IMR-90 (cell line): ENCODE measurements at regions not wholly inside any gene's neighbourhood (a gene's known extent, or its start where the extent isn't known, plus 50 kb on each side); places are given as distances from the start of the nearest gene placed in this dataset.

Source experiments
- ATAC-seq: fragments of 200-7000 bp; cut with Tn5 transposase; 2 replicates; pipeline ENCODE4 v1.9.1; 2020; ENCODE audit warnings: low read depth, mild to moderate bottlenecking, moderate library complexity
- BruUV-seq: library from RNA; stranded (reverse); fragments of 400-500 nt; replicated peaks from 2 replicates; lab custom pipeline; 2021; lab: Mats Ljungman, UMichigan
- CTCF ChIA-PET: fragments of 300-600 bp; formaldehyde crosslinking; extraction: SDS; loops from one replicate; lab custom pipeline; 2021; ENCODE audit warnings: antibody characterized with exemption; lab: Yijun Ruan, JAX
- POLR2A ChIA-PET: fragments of 300-600 bp; sonication (Branson Sonifier 250); formaldehyde crosslinking; loops from one replicate; lab custom pipeline; 2022; ENCODE audit warnings: antibody characterized with exemption; ENCODE audit not compliant: unreplicated experiment; lab: Charles Lee
- DNase-seq: peaks from one replicate; pipeline ENCODE4 v3.0.0; 2013
- H2AFZ ChIP-seq: replicated peaks from 2 replicates; pipeline ENCODE3; 2013; ENCODE audit warnings: low read length, mild to moderate bottlenecking; ENCODE audit not compliant: poor library complexity
- H2AK5ac ChIP-seq: 2 replicates; pipeline ENCODE4 v1.6.1; 2013; ENCODE audit warnings: low read depth, low read length, inconsistent platforms
- H2AK9ac ChIP-seq: replicated peaks from 2 replicates; pipeline ENCODE3; 2013; ENCODE audit warnings: mild to moderate bottlenecking, low read depth, low read length, moderate library complexity; ENCODE audit not compliant: poor library complexity
- H2BK120ac ChIP-seq: 2 replicates; pipeline ENCODE4 v1.6.1; 2013; ENCODE audit warnings: low read depth, low read length, inconsistent platforms
- H2BK15ac ChIP-seq: 3 replicates; pipeline ENCODE4 v1.6.1; 2013; ENCODE audit warnings: low read depth, low read length, inconsistent platforms
- H2BK20ac ChIP-seq: 2 replicates; pipeline ENCODE4 v1.6.1; 2013; ENCODE audit warnings: low read depth, mild to moderate bottlenecking, inconsistent platforms, low read length, moderate library complexity
- H2BK5ac ChIP-seq: 2 replicates; pipeline ENCODE4 v1.6.1; 2013; ENCODE audit warnings: mild to moderate bottlenecking, low read depth, low read length, inconsistent platforms; ENCODE audit not compliant: poor library complexity, severe bottlenecking
- H3K14ac ChIP-seq: replicated peaks from 2 replicates; pipeline ENCODE4 v1.6.1; 2013; ENCODE audit warnings: low read depth, low read length, inconsistent platforms
- H3K18ac ChIP-seq: 2 replicates; pipeline ENCODE4 v1.6.1; 2013; ENCODE audit warnings: low read depth, low read length, control low read depth
- H3K23ac ChIP-seq: 2 replicates; pipeline ENCODE4 v1.6.1; 2013; ENCODE audit warnings: low read depth, low read length, inconsistent platforms
- H3K27ac ChIP-seq: 2 replicates; pipeline ENCODE4 v1.5.1; 2013; ENCODE audit warnings: mild to moderate bottlenecking, control low read depth, low read length; ENCODE audit not compliant: insufficient read depth
- H3K27me3 ChIP-seq: 2 replicates; pipeline ENCODE4 v1.6.1; 2013; ENCODE audit warnings: low read length; ENCODE audit not compliant: control insufficient read depth, insufficient read depth
- H3K36me3 ChIP-seq: 2 replicates; pipeline ENCODE4 v1.6.1; 2013; ENCODE audit warnings: low read length, mixed read lengths; ENCODE audit not compliant: control insufficient read depth, insufficient read depth
- H3K4ac ChIP-seq: 2 replicates; pipeline ENCODE4 v1.6.1; 2013; ENCODE audit warnings: low read depth, low read length, inconsistent platforms
- H3K4me1 ChIP-seq: 2 replicates; pipeline ENCODE4 v1.6.1; 2013; ENCODE audit warnings: low read length, mixed read lengths; ENCODE audit not compliant: control insufficient read depth, insufficient read depth
- H3K4me2 ChIP-seq: 2 replicates; pipeline ENCODE4 v1.6.1; 2013; ENCODE audit warnings: low read depth, mild to moderate bottlenecking, control low read depth, low read length, moderate library complexity
- H3K4me3 ChIP-seq: 2 replicates; pipeline ENCODE4 v1.5.1; 2013; ENCODE audit warnings: low read depth, mild to moderate bottlenecking, control low read depth, low read length, moderate library complexity; ENCODE audit not compliant: insufficient read depth
- H3K56ac ChIP-seq: 2 replicates; pipeline ENCODE4 v1.6.1; 2013; ENCODE audit warnings: low read length, inconsistent platforms; ENCODE audit not compliant: insufficient read depth; ENCODE audit errors: extremely low read depth
- H3K79me1 ChIP-seq, 2 experiments: 2 replicates each; pipeline ENCODE4 v1.6.1; 2013; ENCODE audit warnings: low read length in 2 of 2, inconsistent platforms in 1 of 2, low read depth in 1 of 2
- H3K9ac ChIP-seq: 2 replicates; pipeline ENCODE4 v1.6.1; 2013; ENCODE audit warnings: low read depth, low read length, control low read depth
- H3K9me1 ChIP-seq: 2 replicates; pipeline ENCODE4 v1.6.1; 2013; ENCODE audit warnings: low read length, inconsistent platforms; ENCODE audit not compliant: insufficient read depth
- H3K9me3 ChIP-seq: 2 replicates; pipeline ENCODE4 v1.6.1; 2013; ENCODE audit warnings: low read length; ENCODE audit not compliant: control insufficient read depth, insufficient read depth
- H4K20me1 ChIP-seq: 2 replicates; pipeline ENCODE4 v1.6.1; 2013; ENCODE audit warnings: low read length, inconsistent platforms; ENCODE audit not compliant: insufficient read depth
- H4K5ac ChIP-seq: 2 replicates; pipeline ENCODE4 v1.6.1; 2013; ENCODE audit warnings: mild to moderate bottlenecking, low read depth, low read length, control low read depth
- H4K8ac ChIP-seq, 2 experiments: 2 replicates each; pipeline ENCODE4 v1.6.1; 2013; ENCODE audit warnings: low read depth in 2 of 2, low read length in 2 of 2, control low read depth in 1 of 2, inconsistent platforms in 1 of 2
- H4K91ac ChIP-seq: 2 replicates; pipeline ENCODE4 v1.6.1; 2013; ENCODE audit warnings: low read depth, low read length, inconsistent platforms; ENCODE audit not compliant: insufficient read depth
- BHLHE40 ChIP-seq: fragments of 150-350 bp; IDR thresholded peaks from 2 replicates; pipeline ENCODE4 v1.6.1; 2016; ENCODE audit warnings: mild to moderate bottlenecking, low read depth, low read length
- CEBPB ChIP-seq: IDR thresholded peaks from 2 replicates; pipeline ENCODE4 v1.6.1; 2012; ENCODE audit warnings: low read depth, low read length, improper control_type of control experiment
- CHD1 ChIP-seq: IDR thresholded peaks from 2 replicates; pipeline ENCODE4 v1.6.1; 2012; ENCODE audit warnings: low read depth, low read length, improper control_type of control experiment
- CTCF ChIP-seq: conservative IDR thresholded peaks from 2 replicates; pipeline ENCODE4 v1.5.1; 2012; ENCODE audit warnings: mild to moderate bottlenecking, low read depth, low read length, improper control_type of control experiment
- ELK1 ChIP-seq: fragments of 150-350 bp; IDR thresholded peaks from 2 replicates; pipeline ENCODE4 v1.6.1; 2016; ENCODE audit warnings: low read depth, mild to moderate bottlenecking, low read length, moderate library complexity, borderline replicate concordance
- FOS ChIP-seq: fragments of 150-350 bp; IDR thresholded peaks from 2 replicates; pipeline ENCODE4 v1.6.1; 2016; ENCODE audit warnings: low read depth, low read length
- MAFK ChIP-seq: IDR thresholded peaks from 2 replicates; pipeline ENCODE4 v1.6.1; 2012; ENCODE audit warnings: low read depth, low read length, improper control_type of control experiment
- MAZ ChIP-seq: IDR thresholded peaks from 2 replicates; pipeline ENCODE4 v1.6.1; 2012; ENCODE audit warnings: low read depth, mild to moderate bottlenecking, low read length, improper control_type of control experiment, moderate library complexity, borderline replicate concordance
- MXI1 ChIP-seq: IDR thresholded peaks from 2 replicates; pipeline ENCODE4 v1.6.1; 2012; ENCODE audit warnings: low read depth, mild to moderate bottlenecking, low read length, moderate library complexity, borderline replicate concordance
- NFE2L2 ChIP-seq: fragments of 150-350 bp; IDR thresholded peaks from 2 replicates; pipeline ENCODE4 v1.6.1; 2016; ENCODE audit warnings: low read depth, mild to moderate bottlenecking, low read length
- POLR2A ChIP-seq: IDR thresholded peaks from 2 replicates; pipeline ENCODE4 v1.6.1; 2012; ENCODE audit warnings: mild to moderate bottlenecking, low read depth, low read length
- RAD21 ChIP-seq: IDR thresholded peaks from 2 replicates; pipeline ENCODE4 v1.6.1; 2012; ENCODE audit warnings: low read length, improper control_type of control experiment
- RCOR1 ChIP-seq: IDR thresholded peaks from 2 replicates; pipeline ENCODE4 v1.6.1; 2012; ENCODE audit warnings: mild to moderate bottlenecking, low read length, improper control_type of control experiment; ENCODE audit not compliant: insufficient replicate concordance
- RFX5 ChIP-seq: IDR thresholded peaks from 2 replicates; pipeline ENCODE4 v1.8.0; 2012; ENCODE audit warnings: low read depth, mild to moderate bottlenecking, low read length, moderate library complexity
- SMC3 ChIP-seq: fragments of 150-350 bp; IDR thresholded peaks from 2 replicates; pipeline ENCODE4 v1.6.1; 2016; ENCODE audit warnings: low read depth, mild to moderate bottlenecking, antibody characterized with exemption, low read length, moderate library complexity
- USF2 ChIP-seq: fragments of 150-350 bp; IDR thresholded peaks from 2 replicates; pipeline ENCODE4 v1.6.1; 2017; ENCODE audit warnings: mild to moderate bottlenecking, antibody characterized with exemption, low read length, low read depth
- WGBS, 2 experiments: methylation state at CpG; one replicate each; pipeline versions ENCODE4 v1.1.5 to v1.1.7; 2013; ENCODE audit warnings: missing lambda C conversion rate in 2 of 2; ENCODE audit not compliant: insufficient read length in 1 of 2; ENCODE audit errors: extremely low coverage in 2 of 2; 5-methylcytosine and 5-hydroxymethylcytosine counted together
- dilution Hi-C: fragments of 300-500 bp; cut with HindIII; formaldehyde crosslinking; loops from one replicate; pipeline ENCODE4 v1.14.3; 2018; ENCODE audit warnings: low sequenced_read_pairs; ENCODE audit not compliant: unreplicated experiment
- in situ Hi-C: fragments of 300-500 bp; cut with MboI; formaldehyde crosslinking; loops from 3 replicates; pipeline ENCODE4 v1.14.3; 2019; ENCODE audit warnings: low sequenced_read_pairs, inconsistent platforms, mixed read lengths
- intact Hi-C: fragments of 100-400 bp; cut with micrococcal nuclease; formaldehyde crosslinking; loops from 2 replicates; pipeline ENCODE4 v1.10.0; 2022

GRCh38 chr21:35683664-35684304 lies 376.5 kb downstream of the SETD4 start:
- POLR2A ChIA-PET = no interaction called here
- H3K9me1 ChIP-seq = 0 out of 2 replicates have a peak, but pooled peaks cover 2% of the 10 kb centered on the region
- no peak overlapping the region for H4K8ac ChIP-seq
- H4K20me1 ChIP-seq = no peaks in the 10 kb centered on the region
- in situ Hi-C loops (no loop called here), intact Hi-C loops (no loop called here), dilution Hi-C loops (no loop called here)
- H3K18ac ChIP-seq = no peak overlapping the region
- H4K5ac ChIP-seq = no peak overlapping the region
- H3K56ac ChIP-seq = no peak overlapping the region
- no peak overlapping the region for H2AK9ac ChIP-seq
- H3K14ac ChIP-seq = no peak overlapping the region
- H3K27me3 ChIP-seq = peaks cover 5% of the 10 kb centered on the region
- no peak overlapping the region for H2AFZ ChIP-seq
- no peaks in the 10 kb centered on the region for H3K79me1 ChIP-seq
- H3K4me1 ChIP-seq = no peaks in the 10 kb centered on the region
- H2BK5ac ChIP-seq = no peak overlapping the region
- DNase-seq (no peak), ATAC-seq (no peak)
- no CpG with 5 or more reads among the region's 3 CpGs for WGBS, 2 experiments
- TF ChIP-seq USF2 = no peak
- no peak for TF ChIP-seq RAD21
- TF ChIP-seq POLR2A = no peak
- no peak for TF ChIP-seq RFX5
- TF ChIP-seq MXI1 = no peak
- no peak for TF ChIP-seq ELK1
- TF ChIP-seq FOS = no peak
- TF ChIP-seq RCOR1 = no peak
- TF ChIP-seq NFE2L2 = no peak
- no peak for TF ChIP-seq CHD1
- no peak for TF ChIP-seq MAZ
- TF ChIP-seq SMC3 = no peak
- no peak for TF ChIP-seq BHLHE40
- no peak for TF ChIP-seq CTCF
- TF ChIP-seq CEBPB = no peak
- no peak for TF ChIP-seq MAFK
- H3K23ac ChIP-seq = no peak overlapping the region
- H2AK5ac ChIP-seq = no peak overlapping the region
- no peak overlapping the region for H2BK20ac ChIP-seq
- no peak overlapping the region for H3K4ac ChIP-seq
- no peak overlapping the region for H3K4me2 ChIP-seq
- no TSS peak for BruUV-seq
- no peak overlapping the region for H2BK120ac ChIP-seq
- H3K4me3 ChIP-seq = no peak overlapping the region
- CTCF ChIA-PET = no interaction called here
- H4K91ac ChIP-seq = no peak overlapping the region
- no peak overlapping the region for H3K27ac ChIP-seq
- H3K9me3 ChIP-seq = no peaks in the 10 kb centered on the region
- no peaks in the 10 kb centered on the region for H3K36me3 ChIP-seq
- no peak overlapping the region for H2BK15ac ChIP-seq
- H3K9ac ChIP-seq = no peak overlapping the region
